ENCODE measurements at regions not wholly inside any gene's neighbourhood (a gene's known extent, or its start where the extent isn't known, plus 50 kb on each side); places are given as distances from the start of the nearest gene placed in this dataset.

- CTCF ChIA-PET: no interaction called here
- H3K4me3 ChIP-seq (ENCODE audit: low read depth, low read length): no peak overlapping the region
- H3K36me3 ChIP-seq (ENCODE audit: control insufficient read depth in 2 of 2, insufficient read depth in 1 of 2, low read length in 2 of 2): no peaks in the 10 kb centered on the region
- H3K4me1 ChIP-seq (ENCODE audit: control insufficient read depth, insufficient read depth, low read length): no peaks in the 10 kb centered on the region
- TF ChIP-seq ZNF837 (tag by site-specific recombination; IDR thresholded peaks at IDR 0.05) (no peak), ZFP69B (tag by site-specific recombination; IDR thresholded peaks at IDR 0.05) (no peak), ZNF202 (tag by site-specific recombination; IDR thresholded peaks at IDR 0.05; ENCODE audit: borderline replicate concordance) (no peak), ZNF629 (tag by site-specific recombination; IDR thresholded peaks at IDR 0.05) (no peak), ZNF76 (tag by site-specific recombination; IDR thresholded peaks at IDR 0.05; ENCODE audit: borderline replicate concordance, low read depth) (no peak), ZNF433 (tag by site-specific recombination; IDR thresholded peaks at IDR 0.05; ENCODE audit: low read depth) (no peak), ZNF704 (tag by site-specific recombination; IDR thresholded peaks at IDR 0.05) (no peak), ZNF558 (tag by site-specific recombination; IDR thresholded peaks at IDR 0.05) (no peak), ZNF654 (tag by site-specific recombination; IDR thresholded peaks at IDR 0.05; ENCODE audit: low read depth) (no peak), ZNF174 (tag by site-specific recombination; IDR thresholded peaks at IDR 0.05) (no peak), ZNF138 (tag by site-specific recombination; IDR thresholded peaks at IDR 0.05; ENCODE audit: borderline replicate concordance) (no peak)
- POLR2A ChIA-PET: no interaction called here
- H3K9me3 ChIP-seq (ENCODE audit: control insufficient read depth, insufficient read depth, low read depth, low read length): no peaks in the 10 kb centered on the region
- H3K27ac ChIP-seq (ENCODE audit: extremely low read depth, low read depth, low read length): no peak overlapping the region
These were observed 782.0 kb upstream of the KLHL1 start for GRCh38 chr13:70890289-70890688.

DNA sequence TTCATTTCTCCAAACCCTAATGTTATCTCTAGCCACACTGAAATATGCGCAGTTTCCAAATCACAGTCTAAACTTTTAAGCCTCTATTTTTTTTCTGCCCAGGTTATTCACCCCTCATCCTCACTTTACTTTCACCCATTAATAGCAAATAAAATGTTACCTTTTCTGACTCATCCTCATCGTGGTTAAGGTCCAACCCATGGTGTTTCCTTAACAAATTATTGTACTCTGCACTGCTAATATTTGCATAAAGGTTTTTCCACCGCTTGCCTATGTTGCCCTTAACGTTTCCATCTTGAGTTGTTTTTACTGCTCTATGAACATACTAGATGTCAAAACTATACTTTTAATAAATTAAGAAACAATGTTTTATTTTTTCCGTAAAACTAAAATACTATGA is 780.9 kb upstream of the KLHL1 start:
- ChIA-PET CTCF (no interaction called here), POLR2A (no interaction called here)
- Histone ChIP-seq H3K27ac (ENCODE audit: extremely low read depth, low read depth, low read length) (no peak overlapping the region), H3K9me3 (ENCODE audit: control insufficient read depth, insufficient read depth, low read depth, low read length) (no peaks in the 10 kb centered on the region), H3K4me1 (ENCODE audit: control insufficient read depth, insufficient read depth, low read length) (no peaks in the 10 kb centered on the region), H3K4me3 (ENCODE audit: low read depth, low read length) (no peak overlapping the region), H3K36me3 (ENCODE audit: control insufficient read depth in 2 of 2, insufficient read depth in 1 of 2, low read length in 2 of 2) (no peaks in the 10 kb centered on the region)
- TF ChIP-seq IKZF3 (tag by site-specific recombination; IDR thresholded peaks at IDR 0.05): no peak
- no peak for TF ChIP-seq ZNF777 (tag by site-specific recombination; IDR thresholded peaks at IDR 0.05; ENCODE audit: borderline replicate concordance)
- TF ChIP-seq ZEB2 (tag by site-specific recombination; IDR thresholded peaks at IDR 0.05): no peak
- no peak for TF ChIP-seq ZNF585B (tag by site-specific recombination; IDR thresholded peaks at IDR 0.05)
- TF ChIP-seq TRIM28 (IDR thresholded peaks at IDR 0.05; ENCODE audit: borderline replicate concordance, low read length): no peak
- no peak for TF ChIP-seq GLIS2 (tag by site-specific recombination; IDR thresholded peaks at IDR 0.05)
- TF ChIP-seq ZNF626 (tag by site-specific recombination; IDR thresholded peaks at IDR 0.05): no peak
- no peak for TF ChIP-seq ZNF555 (tag by site-specific recombination; conservative IDR thresholded peaks at IDR 0.05)
- no peak for TF ChIP-seq PATZ1 (tag by site-specific recombination; IDR thresholded peaks at IDR 0.05)
- no peak for TF ChIP-seq ZNF747 (tag by site-specific recombination; IDR thresholded peaks at IDR 0.05)
- TF ChIP-seq, protein P1, sequence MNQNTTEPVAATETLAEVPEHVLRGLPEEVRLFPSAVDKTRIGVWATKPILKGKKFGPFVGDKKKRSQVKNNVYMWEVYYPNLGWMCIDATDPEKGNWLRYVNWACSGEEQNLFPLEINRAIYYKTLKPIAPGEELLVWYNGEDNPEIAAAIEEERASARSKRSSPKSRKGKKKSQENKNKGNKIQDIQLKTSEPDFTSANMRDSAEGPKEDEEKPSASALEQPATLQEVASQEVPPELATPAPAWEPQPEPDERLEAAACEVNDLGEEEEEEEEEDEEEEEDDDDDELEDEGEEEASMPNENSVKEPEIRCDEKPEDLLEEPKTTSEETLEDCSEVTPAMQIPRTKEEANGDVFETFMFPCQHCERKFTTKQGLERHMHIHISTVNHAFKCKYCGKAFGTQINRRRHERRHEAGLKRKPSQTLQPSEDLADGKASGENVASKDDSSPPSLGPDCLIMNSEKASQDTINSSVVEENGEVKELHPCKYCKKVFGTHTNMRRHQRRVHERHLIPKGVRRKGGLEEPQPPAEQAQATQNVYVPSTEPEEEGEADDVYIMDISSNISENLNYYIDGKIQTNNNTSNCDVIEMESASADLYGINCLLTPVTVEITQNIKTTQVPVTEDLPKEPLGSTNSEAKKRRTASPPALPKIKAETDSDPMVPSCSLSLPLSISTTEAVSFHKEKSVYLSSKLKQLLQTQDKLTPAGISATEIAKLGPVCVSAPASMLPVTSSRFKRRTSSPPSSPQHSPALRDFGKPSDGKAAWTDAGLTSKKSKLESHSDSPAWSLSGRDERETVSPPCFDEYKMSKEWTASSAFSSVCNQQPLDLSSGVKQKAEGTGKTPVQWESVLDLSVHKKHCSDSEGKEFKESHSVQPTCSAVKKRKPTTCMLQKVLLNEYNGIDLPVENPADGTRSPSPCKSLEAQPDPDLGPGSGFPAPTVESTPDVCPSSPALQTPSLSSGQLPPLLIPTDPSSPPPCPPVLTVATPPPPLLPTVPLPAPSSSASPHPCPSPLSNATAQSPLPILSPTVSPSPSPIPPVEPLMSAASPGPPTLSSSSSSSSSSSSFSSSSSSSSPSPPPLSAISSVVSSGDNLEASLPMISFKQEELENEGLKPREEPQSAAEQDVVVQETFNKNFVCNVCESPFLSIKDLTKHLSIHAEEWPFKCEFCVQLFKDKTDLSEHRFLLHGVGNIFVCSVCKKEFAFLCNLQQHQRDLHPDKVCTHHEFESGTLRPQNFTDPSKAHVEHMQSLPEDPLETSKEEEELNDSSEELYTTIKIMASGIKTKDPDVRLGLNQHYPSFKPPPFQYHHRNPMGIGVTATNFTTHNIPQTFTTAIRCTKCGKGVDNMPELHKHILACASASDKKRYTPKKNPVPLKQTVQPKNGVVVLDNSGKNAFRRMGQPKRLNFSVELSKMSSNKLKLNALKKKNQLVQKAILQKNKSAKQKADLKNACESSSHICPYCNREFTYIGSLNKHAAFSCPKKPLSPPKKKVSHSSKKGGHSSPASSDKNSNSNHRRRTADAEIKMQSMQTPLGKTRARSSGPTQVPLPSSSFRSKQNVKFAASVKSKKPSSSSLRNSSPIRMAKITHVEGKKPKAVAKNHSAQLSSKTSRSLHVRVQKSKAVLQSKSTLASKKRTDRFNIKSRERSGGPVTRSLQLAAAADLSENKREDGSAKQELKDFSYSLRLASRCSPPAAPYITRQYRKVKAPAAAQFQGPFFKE (tag by site-specific recombination; IDR thresholded peaks at IDR 0.05; ENCODE audit: borderline replicate concordance): no peak
- TF ChIP-seq ZNF133 (tag by site-specific recombination; IDR thresholded peaks at IDR 0.05): no peak
- no peak for TF ChIP-seq SETDB1 (IDR thresholded peaks at IDR 0.05; ENCODE audit: insufficient read length, low read length)
- no peak for TF ChIP-seq ZNF580 (tag by site-specific recombination; IDR thresholded peaks at IDR 0.05)
- no peak for TF ChIP-seq SP2 (tag by site-specific recombination; IDR thresholded peaks at IDR 0.05)

Measured in HEK293 (cell line).